Astrocyte (in vitro differentiated cells and primary cell): ENCODE measurements at regions not wholly inside any gene's neighbourhood (a gene's known extent, or its start where the extent isn't known, plus 50 kb on each side); places are given as distances from the start of the nearest gene placed in this dataset.

Source experiments
- CTCF ChIP-seq: IDR thresholded peaks from 2 replicates; pipeline ENCODE4 v1.5.1; 2011; ENCODE audit warnings: low read depth, mild to moderate bottlenecking, inconsistent platforms, low read length, moderate library complexity; ENCODE audit not compliant: insufficient read depth
- EZH2 ChIP-seq: IDR thresholded peaks from 2 replicates; pipeline ENCODE4 v1.6.1; 2012; ENCODE audit warnings: mild to moderate bottlenecking, low read length, inconsistent platforms; ENCODE audit not compliant: insufficient read depth

DNA sequence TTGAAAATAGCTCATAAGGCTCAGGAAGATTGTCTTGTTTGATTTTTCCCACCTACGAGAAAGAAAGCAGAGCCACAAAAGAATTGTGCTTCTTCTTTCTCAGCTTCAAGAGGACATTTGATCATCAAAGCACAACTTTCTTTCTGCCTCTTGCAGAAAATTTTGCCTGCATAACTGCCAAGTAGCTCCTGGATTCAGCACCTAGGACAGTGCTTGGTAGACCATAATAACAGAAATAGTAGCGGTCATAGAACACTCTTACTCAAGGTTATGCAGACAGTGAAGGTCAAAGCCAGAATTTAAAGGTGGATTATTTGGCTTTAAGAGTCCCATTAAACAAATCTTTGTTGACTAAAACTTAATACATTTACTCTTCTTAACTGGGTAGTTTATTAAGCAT, 594.7 kb upstream of the CCNG1 start:
- TF ChIP-seq CTCF, result no peak
- no peak for TF ChIP-seq EZH2
